VCaP (cell line): ENCODE measurements at regions not wholly inside any gene's neighbourhood (a gene's known extent, or its start where the extent isn't known, plus 50 kb on each side); places are given as distances from the start of the nearest gene placed in this dataset.

Experiments used
- H3K27ac ChIP-seq: fragments of 450-650 bp; 2 replicates; pipeline ENCODE4 v1.5.1; 2017
- CTCF ChIP-seq: fragments of 450-650 bp; conservative IDR thresholded peaks from 2 replicates; pipeline ENCODE4 v1.5.1; 2017; ENCODE audit warnings: mild to moderate bottlenecking, moderate library complexity

- no peak overlapping the region for H3K27ac ChIP-seq
- TF ChIP-seq CTCF = no peak
These were observed 457.8 kb downstream of the HACE1 start for GRCh38 chr6:104401926-104402325.

GRCh38 chr6:104400844-104401243, 458.9 kb downstream of the HACE1 start:
- H3K27ac ChIP-seq = no peak overlapping the region

GRCh38 chr6:104396077-104396476, 463.6 kb downstream of the HACE1 start:
- no peak for TF ChIP-seq CTCF
- no peak overlapping the region for H3K27ac ChIP-seq

More at GRCh38 chr6:104400844-104401243, 458.9 kb downstream of the HACE1 start:
- no peak for TF ChIP-seq CTCF

- TF ChIP-seq CTCF = no peak
- no peak overlapping the region for H3K27ac ChIP-seq
These were observed 477.8 kb downstream of the HACE1 start for GRCh38 chr6:104381907-104382306.

GRCh38 chr6:104365451-104366234, 494.1 kb downstream of the HACE1 start:
- H3K27ac ChIP-seq = no peak overlapping the region
- no peak for TF ChIP-seq CTCF

GRCh38 chr6:104357928-104358327, 501.8 kb downstream of the HACE1 start:
- TF ChIP-seq CTCF = no peak

GRCh38 chr6:104356197-104356596, 503.5 kb downstream of the HACE1 start:
- TF ChIP-seq CTCF = no peak
- no peak overlapping the region for H3K27ac ChIP-seq

More at GRCh38 chr6:104357928-104358327, 501.8 kb downstream of the HACE1 start:
- no peak overlapping the region for H3K27ac ChIP-seq
